ENCODE measurements at regions not wholly inside any gene's neighbourhood (a gene's known extent, or its start where the extent isn't known, plus 50 kb on each side); places are given as distances from the start of the nearest gene placed in this dataset.
A peak's percentile ranks its signal among the peaks of the same experiment; 100 is the strongest.

- Histone ChIP-seq H3K27ac (ENCODE audit: low read length) (no peak overlapping the region), H3F3A (ENCODE audit: low read length, unreplicated experiment) (no peaks in the 10 kb centered on the region), H3K27me3 (ENCODE audit: low read length) (no peaks in the 10 kb centered on the region), H3K4me3 (ENCODE audit: low read length) (no peak overlapping the region), H3K79me2 (ENCODE audit: low read length) (no peaks in the 10 kb centered on the region), H3K9me2 (replicated peaks; ENCODE audit: low read length) (no peaks in the 10 kb centered on the region), H3K36me3 (ENCODE audit: low read depth, low read length) (no peaks in the 10 kb centered on the region), H2AFZ (ENCODE audit: low read length) (no peak overlapping the region), H3K9me3 (ENCODE audit: low read length) (no peaks in the 10 kb centered on the region), H3K9ac (ENCODE audit: low read length) (no peak overlapping the region), H3K4me2 (ENCODE audit: low read length) (no peak overlapping the region), H3K4me1 (ENCODE audit: insufficient read depth, low read length) (peaks cover 6% of the 10 kb centered on the region), H4K20me1 (ENCODE audit: low read length) (no peaks in the 10 kb centered on the region)
- BruUV-seq (replicated peaks), result no TSS peak
- DNase-seq (no peak), ATAC-seq (no peak)
- intact Hi-C loops (cut with micrococcal nuclease), result no loop called here
- POLR2A ChIA-PET (ENCODE audit: unreplicated experiment), result no interaction called here
- CTCF ChIA-PET, result no interaction called here
- no peak for TF ChIP-seq EZH2phosphoT487 (IDR thresholded peaks at IDR 0.05; ENCODE audit: borderline replicate concordance, low read length)
- TF ChIP-seq CTCF (conservative IDR thresholded peaks at IDR 0.05; ENCODE audit: low read depth, low read length), result no peak
- TF ChIP-seq EZH2 (IDR thresholded peaks at IDR 0.05; ENCODE audit: low read length, unreplicated experiment), result no peak
Measured at GRCh38 chr12:115046805-115047204, 362.8 kb upstream of the TBX3 start.

GRCh38 chr12:115044073-115044472, 360.1 kb upstream of the TBX3 start:
- no peak overlapping the region for H3K9ac ChIP-seq (ENCODE audit: low read length)
- no peaks in the 10 kb centered on the region for H3K36me3 ChIP-seq (ENCODE audit: low read depth, low read length)
- H3K79me2 ChIP-seq (ENCODE audit: low read length), result no peaks in the 10 kb centered on the region
- peaks cover 6% of the 10 kb centered on the region for H3K4me1 ChIP-seq (ENCODE audit: insufficient read depth, low read length)
- peak; percentile 19 for DNase-seq
- no peaks in the 10 kb centered on the region for H3K27me3 ChIP-seq (ENCODE audit: low read length)
- ChIA-PET CTCF (no interaction called here), POLR2A (ENCODE audit: unreplicated experiment) (no interaction called here)
- H3K27ac ChIP-seq (ENCODE audit: low read length), result no peak overlapping the region
- H2AFZ ChIP-seq (ENCODE audit: low read length), result no peak overlapping the region
- no peak for ATAC-seq
- H3K9me3 ChIP-seq (ENCODE audit: low read length), result no peaks in the 10 kb centered on the region
- no peaks in the 10 kb centered on the region for H3K9me2 ChIP-seq (replicated peaks; ENCODE audit: low read length)
- no peaks in the 10 kb centered on the region for H4K20me1 ChIP-seq (ENCODE audit: low read length)
- H3K4me2 ChIP-seq (ENCODE audit: low read length), result no peak overlapping the region
- H3F3A ChIP-seq (ENCODE audit: low read length, unreplicated experiment), result no peaks in the 10 kb centered on the region
- TF ChIP-seq CTCF (conservative IDR thresholded peaks at IDR 0.05; ENCODE audit: low read depth, low read length) (no peak), EZH2phosphoT487 (IDR thresholded peaks at IDR 0.05; ENCODE audit: borderline replicate concordance, low read length) (no peak), EZH2 (IDR thresholded peaks at IDR 0.05; ENCODE audit: low read length, unreplicated experiment) (no peak)
- BruUV-seq (replicated peaks), result no TSS peak
- intact Hi-C loops (cut with micrococcal nuclease), result no loop called here
- H3K4me3 ChIP-seq (ENCODE audit: low read length), result no peak overlapping the region

- CTCF ChIA-PET, result no interaction called here
- Histone ChIP-seq H2AFZ (ENCODE audit: low read length) (no peak overlapping the region), H3K9me3 (ENCODE audit: low read length) (no peaks in the 10 kb centered on the region), H3F3A (ENCODE audit: low read length, unreplicated experiment) (no peaks in the 10 kb centered on the region), H4K20me1 (ENCODE audit: low read length) (no peaks in the 10 kb centered on the region), H3K27me3 (ENCODE audit: low read length) (no peaks in the 10 kb centered on the region), H3K4me1 (ENCODE audit: insufficient read depth, low read length) (peaks cover 6% of the 10 kb centered on the region), H3K4me3 (ENCODE audit: low read length) (no peak overlapping the region), H3K9ac (ENCODE audit: low read length) (no peak overlapping the region), H3K27ac (ENCODE audit: low read length) (no peak overlapping the region), H3K79me2 (ENCODE audit: low read length) (no peaks in the 10 kb centered on the region), H3K36me3 (ENCODE audit: low read depth, low read length) (no peaks in the 10 kb centered on the region), H3K4me2 (ENCODE audit: low read length) (no peak overlapping the region), H3K9me2 (replicated peaks; ENCODE audit: low read length) (no peaks in the 10 kb centered on the region)
- intact Hi-C loops (cut with micrococcal nuclease), result no loop called here
- DNase-seq (no peak), ATAC-seq (no peak)
- POLR2A ChIA-PET (ENCODE audit: unreplicated experiment), result no interaction called here
- BruUV-seq (replicated peaks), result no TSS peak
- TF ChIP-seq EZH2 (IDR thresholded peaks at IDR 0.05; ENCODE audit: low read length, unreplicated experiment) (no peak), CTCF (conservative IDR thresholded peaks at IDR 0.05; ENCODE audit: low read depth, low read length) (no peak), EZH2phosphoT487 (IDR thresholded peaks at IDR 0.05; ENCODE audit: borderline replicate concordance, low read length) (no peak)
Measured at GRCh38 chr12:115043079-115043478, 359.1 kb upstream of the TBX3 start.
